ENCODE measurements at regions not wholly inside any gene's neighbourhood (a gene's known extent, or its start where the extent isn't known, plus 50 kb on each side); places are given as distances from the start of the nearest gene placed in this dataset.
A peak's percentile ranks its signal among the peaks of the same experiment; 100 is the strongest.

- Histone ChIP-seq H3K27ac (no peak overlapping the region), H3K4me3 (no peak overlapping the region), H3K9me3 (no peaks in the 10 kb centered on the region), H3K36me3 (no peaks in the 10 kb centered on the region), H3K4me1 (no peaks in the 10 kb centered on the region), H3K27me3 (no peaks in the 10 kb centered on the region)
- WGBS, 2 donors: 18% methylated on average over 10 of the region's 10 CpGs
- intact Hi-C loops (cut with DNase I): no loop called here
- no peak for TF ChIP-seq CTCF (IDR thresholded peaks at IDR 0.05)
- ATAC-seq (peak in 3 of 4 donors; percentile 28 to 69 (median 44)), DNase-seq (no peak), FAIRE-seq (no peak)
Measured at GRCh38 chr13:33968520-33969507, 150.9 kb downstream of the RFC3 start.

- WGBS, 2 donors: 84 to 93% methylated on average over 4 of the region's 4 CpGs
- no peak for ATAC-seq
Measured at GRCh38 chr13:33970746-33971561, 153.0 kb downstream of the RFC3 start.

GRCh38 chr13:33971562-33971819 lies 153.5 kb downstream of the RFC3 start:
- DNase-seq (no peak), ATAC-seq (no peak), FAIRE-seq (no peak)
- intact Hi-C loops (cut with DNase I): no loop called here
- H3K4me3 ChIP-seq: no peak overlapping the region
- H3K27ac ChIP-seq: no peak overlapping the region
- H3K9me3 ChIP-seq: no peaks in the 10 kb centered on the region
- no peaks in the 10 kb centered on the region for H3K27me3 ChIP-seq
- no peaks in the 10 kb centered on the region for H3K36me3 ChIP-seq
- no peak for TF ChIP-seq CTCF (IDR thresholded peaks at IDR 0.05)
- no peaks in the 10 kb centered on the region for H3K4me1 ChIP-seq

More at GRCh38 chr13:33970746-33971561, 153.0 kb downstream of the RFC3 start:
- Histone ChIP-seq H3K9me3 (no peaks in the 10 kb centered on the region), H3K36me3 (no peaks in the 10 kb centered on the region), H3K4me3 (no peak overlapping the region), H3K27me3 (no peaks in the 10 kb centered on the region), H3K4me1 (no peaks in the 10 kb centered on the region), H3K27ac (no peak overlapping the region)
- DNase-seq (no peak), FAIRE-seq (peak; percentile 5)
- no peak for TF ChIP-seq CTCF (IDR thresholded peaks at IDR 0.05)
- intact Hi-C loops (cut with DNase I): no loop called here

- Histone ChIP-seq H3K36me3 (no peaks in the 10 kb centered on the region), H3K4me1 (no peaks in the 10 kb centered on the region), H3K9me3 (no peaks in the 10 kb centered on the region), H3K27me3 (no peaks in the 10 kb centered on the region), H3K4me3 (no peak overlapping the region), H3K27ac (no peak overlapping the region)
- DNase-seq (no peak), ATAC-seq (no peak), FAIRE-seq (no peak)
- TF ChIP-seq CTCF (IDR thresholded peaks at IDR 0.05): no peak
- WGBS, 2 donors: 70 to 76% methylated on average over 3 of the region's 3 CpGs
- intact Hi-C loops (cut with DNase I): no loop called here
Measured at GRCh38 chr13:33973194-33973593, 155.2 kb downstream of the RFC3 start.

Data from pancreas (tissue), 10 donors.